ENCODE measurements at regions not wholly inside any gene's neighbourhood (a gene's known extent, or its start where the extent isn't known, plus 50 kb on each side); places are given as distances from the start of the nearest gene placed in this dataset.
"Not testable (repeated sequence)": the region's sequence is repeated elsewhere in the genome, so short reads cannot be mapped to it uniquely, and the experiment has no call there.

DNA sequence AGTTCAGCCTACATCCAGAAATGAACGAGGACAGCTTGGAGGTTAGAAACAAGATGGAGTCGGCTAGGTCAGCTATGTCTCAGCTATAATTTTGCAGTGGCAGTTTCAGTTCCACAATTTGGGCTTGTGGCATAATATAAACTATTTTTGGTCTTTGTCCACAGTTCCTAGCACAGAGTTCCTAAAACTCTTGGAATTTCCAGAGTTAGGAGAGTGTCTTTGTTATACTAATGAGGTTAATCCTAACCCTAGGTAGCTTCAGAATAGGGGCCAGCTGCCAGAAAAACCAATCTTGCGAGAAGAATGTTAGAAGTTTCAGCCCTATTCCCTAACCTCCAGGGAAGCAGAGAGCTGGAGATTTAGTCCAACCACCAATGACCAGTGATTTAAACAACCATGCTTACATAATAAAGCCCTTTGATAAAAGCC lies 131.9 kb downstream of the AKR1D1 start:
- H3K9me3 ChIP-seq = no peaks in the 10 kb centered on the region
- intact Hi-C loops (cut with DNase I) = no loop called here
- no peak for ATAC-seq
- TF ChIP-seq, protein P1, sequence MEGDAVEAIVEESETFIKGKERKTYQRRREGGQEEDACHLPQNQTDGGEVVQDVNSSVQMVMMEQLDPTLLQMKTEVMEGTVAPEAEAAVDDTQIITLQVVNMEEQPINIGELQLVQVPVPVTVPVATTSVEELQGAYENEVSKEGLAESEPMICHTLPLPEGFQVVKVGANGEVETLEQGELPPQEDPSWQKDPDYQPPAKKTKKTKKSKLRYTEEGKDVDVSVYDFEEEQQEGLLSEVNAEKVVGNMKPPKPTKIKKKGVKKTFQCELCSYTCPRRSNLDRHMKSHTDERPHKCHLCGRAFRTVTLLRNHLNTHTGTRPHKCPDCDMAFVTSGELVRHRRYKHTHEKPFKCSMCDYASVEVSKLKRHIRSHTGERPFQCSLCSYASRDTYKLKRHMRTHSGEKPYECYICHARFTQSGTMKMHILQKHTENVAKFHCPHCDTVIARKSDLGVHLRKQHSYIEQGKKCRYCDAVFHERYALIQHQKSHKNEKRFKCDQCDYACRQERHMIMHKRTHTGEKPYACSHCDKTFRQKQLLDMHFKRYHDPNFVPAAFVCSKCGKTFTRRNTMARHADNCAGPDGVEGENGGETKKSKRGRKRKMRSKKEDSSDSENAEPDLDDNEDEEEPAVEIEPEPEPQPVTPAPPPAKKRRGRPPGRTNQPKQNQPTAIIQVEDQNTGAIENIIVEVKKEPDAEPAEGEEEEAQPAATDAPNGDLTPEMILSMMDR (IDR thresholded peaks at IDR 0.05) = no peak
- H3K36me3 ChIP-seq = no peaks in the 10 kb centered on the region
- no peaks in the 10 kb centered on the region for H3K4me1 ChIP-seq
- no peaks in the 10 kb centered on the region for H3K27me3 ChIP-seq
- H3K4me3 ChIP-seq = no peak overlapping the region
- no peak overlapping the region for H3K27ac ChIP-seq
- DNase-seq = no peak

DNA sequence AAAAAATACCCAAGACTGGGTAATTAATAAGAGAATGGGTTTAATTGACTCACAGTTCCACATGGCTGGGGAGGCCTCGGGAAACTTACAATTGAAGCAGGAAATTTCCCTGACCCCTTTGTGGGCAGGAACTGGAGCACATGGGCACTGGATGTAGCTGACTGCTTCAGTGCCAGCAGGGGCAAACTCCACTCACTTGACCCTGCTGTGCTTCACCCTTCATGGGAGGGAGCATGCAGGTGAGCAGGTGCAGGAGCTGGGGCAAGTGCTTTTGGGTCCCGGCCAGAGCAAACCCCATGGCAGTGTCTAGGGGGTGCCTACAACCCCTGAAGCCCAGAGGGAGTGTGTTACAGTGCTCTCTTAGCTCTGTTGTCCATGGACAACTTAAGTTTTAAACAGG lies 132.6 kb downstream of the AKR1D1 start:
- intact Hi-C loops (cut with DNase I) = no loop called here
- Histone ChIP-seq H3K27me3 (no peaks in the 10 kb centered on the region), H3K27ac (no peak overlapping the region), H3K36me3 (no peaks in the 10 kb centered on the region), H3K4me3 (no peak overlapping the region), H3K9me3 (no peaks in the 10 kb centered on the region), H3K4me1 (no peaks in the 10 kb centered on the region)
- no peak for ATAC-seq
- DNase-seq = no peak
- TF ChIP-seq, protein P1 (IDR thresholded peaks at IDR 0.05) = no peak

DNA sequence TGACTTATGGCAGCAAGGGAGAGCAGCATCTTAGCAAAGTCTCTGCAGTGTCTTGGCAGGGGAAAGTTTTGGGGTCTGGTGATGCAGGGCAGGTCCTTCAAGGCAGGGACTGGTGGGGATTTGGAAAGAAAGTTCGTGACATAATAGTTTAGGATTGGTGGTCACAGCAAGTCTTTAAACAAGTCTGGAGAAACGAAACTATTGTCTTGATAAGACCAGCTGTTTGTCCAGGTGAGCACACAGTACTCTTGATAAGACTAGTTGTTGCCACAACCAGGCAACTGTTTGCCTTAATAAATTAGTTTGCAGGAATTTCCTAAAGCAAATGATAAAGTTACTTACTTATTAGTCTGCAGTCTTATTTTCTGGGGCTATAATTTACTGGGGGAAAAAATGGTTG lies 136.1 kb downstream of the AKR1D1 start:
- H3K4me1 ChIP-seq = no peaks in the 10 kb centered on the region
- ATAC-seq (no peak), DNase-seq (no peak)
- TF ChIP-seq, protein P1 (IDR thresholded peaks at IDR 0.05) = no peak
- no peak overlapping the region for H3K4me3 ChIP-seq
- H3K9me3 ChIP-seq = no peaks in the 10 kb centered on the region
- H3K36me3 ChIP-seq = no peaks in the 10 kb centered on the region
- H3K27ac ChIP-seq = no peak overlapping the region
- intact Hi-C loops (cut with DNase I) = no loop called here
- no peaks in the 10 kb centered on the region for H3K27me3 ChIP-seq

DNA sequence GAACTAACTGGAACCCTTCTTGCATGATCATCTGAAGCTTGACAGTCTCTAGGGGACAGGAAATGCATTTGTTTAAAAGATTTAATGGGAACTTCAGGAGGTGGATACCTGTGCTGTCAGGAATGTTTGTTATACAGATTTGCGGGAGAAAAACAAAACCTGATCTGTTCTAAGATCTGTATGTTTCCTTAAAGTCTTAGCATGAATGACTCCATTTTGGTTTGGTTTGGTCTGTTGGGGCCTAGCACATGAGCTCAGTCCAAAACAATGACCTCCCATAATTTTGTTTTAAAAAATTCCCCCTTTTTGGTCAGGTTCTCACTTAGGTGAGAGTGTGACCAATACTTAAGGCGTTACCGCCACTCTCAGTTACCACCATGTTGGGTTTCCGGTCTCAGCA lies 138.7 kb downstream of the AKR1D1 start:
- DNase-seq (no peak), ATAC-seq (no peak)
- Histone ChIP-seq H3K27ac (no peak overlapping the region), H3K36me3 (no peaks in the 10 kb centered on the region), H3K4me3 (no peak overlapping the region), H3K27me3 (no peaks in the 10 kb centered on the region), H3K9me3 (no peaks in the 10 kb centered on the region), H3K4me1 (no peaks in the 10 kb centered on the region)
- intact Hi-C loops (cut with DNase I) = no loop called here
- TF ChIP-seq, protein P1 (IDR thresholded peaks at IDR 0.05) = no peak

DNA sequence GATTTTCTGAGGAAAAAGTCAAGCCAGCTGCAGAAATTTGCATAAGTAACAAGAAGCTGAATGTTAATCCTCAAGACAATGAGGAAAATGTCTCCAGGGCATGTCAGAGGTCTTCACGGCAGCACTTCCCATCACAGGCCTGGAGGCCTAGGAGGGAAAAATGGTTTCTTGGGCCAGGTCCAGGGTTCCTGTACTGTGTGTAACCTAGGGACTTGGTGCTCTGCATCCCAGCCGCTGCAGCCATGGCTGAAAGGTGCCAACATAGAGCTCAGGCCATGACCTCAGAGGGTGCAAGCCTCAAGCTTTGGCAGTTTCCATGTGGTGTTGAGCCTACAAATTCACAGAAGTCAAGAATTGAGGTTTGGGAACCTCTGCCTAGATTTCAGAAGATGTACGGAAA lies 144.1 kb downstream of the AKR1D1 start:
- H3K27ac ChIP-seq, DNase-seq: not testable (repeated sequence)

DNA sequence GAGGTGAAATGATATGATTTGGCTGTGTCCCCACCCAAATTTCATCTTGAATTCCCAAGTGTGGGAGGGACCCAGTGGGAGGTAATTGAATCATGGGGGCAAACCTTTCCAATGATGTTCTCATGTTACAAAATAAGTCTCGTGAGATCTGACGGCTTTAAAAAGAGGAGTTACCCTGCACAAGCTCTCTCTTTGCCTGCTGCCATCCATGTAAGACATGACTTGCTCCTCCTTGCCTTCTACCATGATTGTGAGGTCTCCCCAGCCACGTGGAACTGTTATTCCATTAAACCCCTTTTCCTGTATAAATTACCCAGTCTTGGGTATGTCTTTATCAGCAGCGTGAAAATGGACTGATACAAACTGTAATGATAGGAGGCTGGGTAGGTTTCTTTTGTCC lies 145.1 kb downstream of the AKR1D1 start:
- H3K27ac ChIP-seq; H3K36me3 ChIP-seq; H3K27me3 ChIP-seq; H3K4me1 ChIP-seq; H3K4me3 ChIP-seq; H3K9me3 ChIP-seq; intact Hi-C loops (cut with DNase I); ATAC-seq; DNase-seq: not testable (repeated sequence)

More for the DNA sequence above, 144.1 kb downstream of the AKR1D1 start:
- ATAC-seq; H3K9me3 ChIP-seq; H3K4me1 ChIP-seq; intact Hi-C loops (cut with DNase I); H3K36me3 ChIP-seq; H3K27me3 ChIP-seq; H3K4me3 ChIP-seq: not testable (repeated sequence)

DNA sequence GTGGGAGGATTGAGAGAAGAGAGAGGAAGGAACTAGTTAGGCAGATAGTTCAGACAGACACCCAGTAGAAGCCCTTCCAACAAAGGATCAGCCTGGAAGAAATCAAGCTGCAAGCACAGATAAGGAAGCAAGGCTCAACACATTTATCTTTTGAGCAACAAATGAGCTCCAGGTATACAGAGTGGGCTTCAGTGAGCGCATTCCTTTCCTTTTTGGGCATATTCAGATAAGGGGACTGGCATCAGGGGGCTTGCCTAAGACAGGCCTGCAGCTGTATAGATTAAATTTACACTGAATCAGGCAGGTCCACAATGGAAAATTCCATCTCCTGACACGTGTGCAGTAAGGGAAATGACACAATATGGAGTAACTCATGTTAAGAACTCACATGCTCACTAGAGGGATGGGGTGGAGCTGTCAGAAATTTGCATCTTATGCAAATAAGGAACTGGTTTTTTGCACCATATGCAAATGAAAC lies 147.2 kb downstream of the AKR1D1 start:
- H3K4me1 ChIP-seq = no peaks in the 10 kb centered on the region
- H3K36me3 ChIP-seq = no peaks in the 10 kb centered on the region
- no peaks in the 10 kb centered on the region for H3K9me3 ChIP-seq
- intact Hi-C loops (cut with DNase I) = no loop called here
- H3K27ac ChIP-seq = no peak overlapping the region
- no peaks in the 10 kb centered on the region for H3K27me3 ChIP-seq
- no peak for DNase-seq
- no peak for ATAC-seq
- TF ChIP-seq, protein P1 (IDR thresholded peaks at IDR 0.05) = no peak
- no peak overlapping the region for H3K4me3 ChIP-seq

Data from upper lobe of right lung (tissue), 1 donor.